Endothelial cell (in vitro differentiated cells): ENCODE measurements at regions not wholly inside any gene's neighbourhood (a gene's known extent, or its start where the extent isn't known, plus 50 kb on each side); places are given as distances from the start of the nearest gene placed in this dataset.

Source experiments
- DNase-seq: peaks from one replicate; pipeline ENCODE4 v3.0.0; 2021; ENCODE audit warnings: low spot score
- H3K27ac Mint-ChIP-seq: one replicate; pipeline ENCODE4 v1.8.0; 2021; ENCODE audit warnings: mixed read lengths, inconsistent platforms; ENCODE audit not compliant: unreplicated experiment
- H3K27me3 Mint-ChIP-seq: one replicate; pipeline ENCODE4 v1.8.0; 2021; ENCODE audit warnings: mild to moderate bottlenecking, moderate library complexity, mixed read lengths, inconsistent platforms; ENCODE audit not compliant: unreplicated experiment
- H3K36me3 Mint-ChIP-seq: one replicate; pipeline ENCODE4 v1.8.0; 2021; ENCODE audit warnings: mild to moderate bottlenecking, low read depth, mixed read lengths, inconsistent platforms; ENCODE audit not compliant: unreplicated experiment
- H3K4me1 Mint-ChIP-seq: one replicate; pipeline ENCODE4 v1.8.0; 2021; ENCODE audit warnings: mild to moderate bottlenecking, mixed read lengths, inconsistent platforms; ENCODE audit not compliant: unreplicated experiment
- H3K4me3 Mint-ChIP-seq: one replicate; pipeline ENCODE4 v1.8.0; 2021; ENCODE audit warnings: mild to moderate bottlenecking, mixed read lengths, inconsistent platforms; ENCODE audit not compliant: unreplicated experiment
- H3K9me3 Mint-ChIP-seq: one replicate; pipeline ENCODE4 v1.8.0; 2021; ENCODE audit warnings: mixed read lengths, inconsistent platforms; ENCODE audit not compliant: unreplicated experiment
- CTCF ChIP-seq: fragments of 200-600 bp; sonication (generic); IDR thresholded peaks from one replicate; pipeline ENCODE4 v1.5.0; 2021; ENCODE audit warnings: antibody characterized with exemption; ENCODE audit not compliant: unreplicated experiment

- no peaks in the 10 kb centered on the region for H3K27me3 Mint-ChIP-seq
- no peak for TF ChIP-seq CTCF
- no peak overlapping the region for H3K27ac Mint-ChIP-seq
- DNase-seq, result no peak
- no peaks in the 10 kb centered on the region for H3K9me3 Mint-ChIP-seq
- H3K4me1 Mint-ChIP-seq, result no peaks in the 10 kb centered on the region
- no peak overlapping the region for H3K4me3 Mint-ChIP-seq
- H3K36me3 Mint-ChIP-seq, result no peaks in the 10 kb centered on the region
These were observed 1099.7 kb downstream of the DTWD2 start for GRCh38 chr5:117888688-117889087.

GRCh38 chr5:117881426-117882230 lies 1106.7 kb downstream of the DTWD2 start:
- H3K27ac Mint-ChIP-seq, result no peak overlapping the region

GRCh38 chr5:117880932-117881331 lies 1107.4 kb downstream of the DTWD2 start:
- H3K36me3 Mint-ChIP-seq, result no peaks in the 10 kb centered on the region
- H3K27ac Mint-ChIP-seq, result no peak overlapping the region
- no peaks in the 10 kb centered on the region for H3K4me1 Mint-ChIP-seq
- no peaks in the 10 kb centered on the region for H3K27me3 Mint-ChIP-seq
- DNase-seq, result no peak
- TF ChIP-seq CTCF, result no peak
- no peaks in the 10 kb centered on the region for H3K9me3 Mint-ChIP-seq
- no peak overlapping the region for H3K4me3 Mint-ChIP-seq

More at GRCh38 chr5:117881426-117882230, 1106.7 kb downstream of the DTWD2 start:
- H3K9me3 Mint-ChIP-seq, result no peaks in the 10 kb centered on the region
- H3K36me3 Mint-ChIP-seq, result no peaks in the 10 kb centered on the region
- DNase-seq, result no peak
- no peaks in the 10 kb centered on the region for H3K27me3 Mint-ChIP-seq
- TF ChIP-seq CTCF, result no peak
- H3K4me1 Mint-ChIP-seq, result no peaks in the 10 kb centered on the region
- H3K4me3 Mint-ChIP-seq, result no peak overlapping the region

GRCh38 chr5:117877731-117878130 lies 1110.6 kb downstream of the DTWD2 start:
- Mint-ChIP-seq H3K9me3 (no peaks in the 10 kb centered on the region), H3K27ac (no peak overlapping the region), H3K27me3 (no peaks in the 10 kb centered on the region), H3K36me3 (no peaks in the 10 kb centered on the region), H3K4me1 (no peaks in the 10 kb centered on the region), H3K4me3 (no peak overlapping the region)
- no peak for DNase-seq
- no peak for TF ChIP-seq CTCF

- no peak for DNase-seq
- no peak for TF ChIP-seq CTCF
- Mint-ChIP-seq H3K4me1 (no peaks in the 10 kb centered on the region), H3K27ac (no peak overlapping the region), H3K4me3 (no peak overlapping the region), H3K36me3 (no peaks in the 10 kb centered on the region), H3K9me3 (no peaks in the 10 kb centered on the region), H3K27me3 (no peaks in the 10 kb centered on the region)
These were observed 1115.5 kb downstream of the DTWD2 start for GRCh38 chr5:117872798-117873368.
